ENCODE measurements at regions not wholly inside any gene's neighbourhood (a gene's known extent, or its start where the extent isn't known, plus 50 kb on each side); places are given as distances from the start of the nearest gene placed in this dataset.

DNA sequence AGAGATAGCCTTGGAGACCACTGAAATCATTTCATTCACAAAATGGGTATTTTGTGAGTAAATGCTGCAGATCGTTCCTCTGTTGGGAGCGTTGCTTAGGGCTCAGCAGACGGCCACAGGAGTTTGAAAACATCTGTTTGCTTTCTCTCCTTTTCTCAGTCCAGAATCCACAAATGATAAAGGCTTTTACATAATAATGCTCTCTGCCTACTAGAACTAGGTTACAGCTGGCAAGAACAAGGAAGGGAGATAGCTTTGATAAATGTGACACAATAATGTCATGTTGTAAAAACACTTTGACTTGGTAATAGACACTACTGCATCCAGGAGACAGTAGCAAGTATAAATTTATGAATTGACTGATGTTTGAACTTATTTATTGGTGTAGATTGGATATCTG lies 1072.4 kb upstream of the CDH6 start:
- no peak for DNase-seq

GRCh38 chr5:30117135-30117534 lies 1076.4 kb upstream of the CDH6 start:
- DNase-seq: no peak

GRCh38 chr5:30113542-30113941 lies 1079.9 kb upstream of the CDH6 start:
- no peak for DNase-seq

GRCh38 chr5:30112867-30113266 lies 1080.6 kb upstream of the CDH6 start:
- no peak for DNase-seq

DNA sequence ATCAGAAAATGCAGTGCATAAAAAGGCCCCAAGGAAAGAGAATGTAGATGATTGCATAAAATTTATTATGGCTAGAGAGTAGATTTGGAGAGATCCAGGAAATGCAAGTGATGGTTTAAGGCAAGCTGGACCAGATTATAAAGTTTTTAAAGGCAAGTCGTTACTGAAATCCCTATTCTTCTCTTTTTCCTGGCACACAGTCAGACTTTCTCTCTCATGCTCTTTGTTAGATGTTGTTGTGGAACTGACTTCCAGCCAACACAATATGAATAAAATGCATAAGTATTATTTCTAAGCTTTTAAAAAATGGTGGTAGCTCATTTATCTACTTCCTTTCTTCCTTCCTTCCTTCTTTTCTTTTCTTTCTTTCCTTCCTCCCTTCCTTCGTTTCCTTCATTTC lies 1085.4 kb upstream of the CDH6 start:
- no peak for DNase-seq

DNA sequence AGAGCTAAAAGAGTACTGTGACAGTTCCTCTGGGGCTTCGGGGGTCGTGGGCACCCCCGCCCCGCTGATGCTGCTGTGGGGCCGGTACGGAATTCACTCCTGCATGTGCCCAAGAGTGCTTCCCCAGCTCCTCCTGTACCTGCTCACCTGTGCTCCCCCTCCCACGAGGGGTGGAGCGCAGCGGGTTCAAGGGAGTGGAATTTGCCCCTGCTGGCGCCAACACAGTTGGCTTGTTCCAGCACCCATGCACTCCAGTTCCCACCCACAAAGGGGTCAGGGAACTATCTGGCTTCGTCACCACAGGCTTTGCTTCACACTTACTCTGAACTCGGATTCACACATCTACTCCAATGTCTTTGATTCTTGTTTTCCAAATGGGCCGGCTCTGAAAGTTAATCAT lies 1086.9 kb upstream of the CDH6 start:
- DNase-seq: no peak

GRCh38 chr5:30104872-30105596 lies 1088.5 kb upstream of the CDH6 start:
- no peak for DNase-seq

GRCh38 chr5:30103452-30104202 lies 1089.9 kb upstream of the CDH6 start:
- DNase-seq: no peak

- no peak for DNase-seq
These were observed 1090.4 kb upstream of the CDH6 start for GRCh38 chr5:30103052-30103451.

DNA sequence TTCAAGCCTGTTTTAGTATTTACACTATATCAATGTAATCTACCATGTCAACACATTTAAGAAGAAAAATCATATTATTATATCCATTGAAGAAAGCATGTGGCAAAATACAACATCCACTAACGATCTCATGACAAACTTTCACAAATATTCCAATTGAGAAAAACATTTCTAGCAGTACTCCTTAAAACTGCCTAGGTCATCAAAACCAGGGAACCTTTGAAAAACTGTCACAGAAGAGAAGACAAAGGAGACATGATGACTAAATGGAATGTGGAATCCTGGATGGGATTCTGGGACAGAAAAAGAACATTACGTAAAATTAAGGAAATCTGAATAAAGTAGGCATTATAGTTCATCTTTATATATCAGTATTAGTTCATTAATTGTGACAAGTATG lies 1091.3 kb upstream of the CDH6 start:
- no peak for DNase-seq

- no peak for DNase-seq
These were observed 1092.6 kb upstream of the CDH6 start for GRCh38 chr5:30100929-30101328.

DNA sequence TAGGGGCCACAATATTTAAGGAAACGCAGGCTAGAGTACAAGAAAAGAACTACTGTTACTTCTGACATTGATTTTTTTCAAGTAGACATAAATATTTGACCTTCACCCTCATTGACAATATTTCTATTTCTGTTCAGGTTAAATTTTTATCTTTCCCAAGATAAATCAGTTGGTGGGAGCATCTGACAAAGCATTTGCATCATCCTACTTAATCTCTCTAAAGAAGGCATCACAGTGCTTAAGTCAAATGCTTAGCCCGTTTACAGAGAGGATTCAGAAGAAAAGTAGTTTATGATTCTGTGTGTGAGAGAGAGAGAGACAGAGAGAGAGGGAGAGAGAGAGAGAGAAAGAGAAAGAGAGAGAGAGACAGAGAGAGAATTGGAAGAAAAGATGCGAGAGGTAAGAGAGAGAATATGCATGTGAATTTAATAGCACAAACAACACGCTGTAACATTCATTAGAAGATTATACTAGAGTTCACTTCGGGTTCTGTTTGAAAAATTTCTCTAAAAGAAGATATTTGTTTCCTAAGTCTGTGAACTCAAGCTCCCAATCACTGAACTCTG lies 1093.3 kb upstream of the CDH6 start:
- DNase-seq: no peak

DNA sequence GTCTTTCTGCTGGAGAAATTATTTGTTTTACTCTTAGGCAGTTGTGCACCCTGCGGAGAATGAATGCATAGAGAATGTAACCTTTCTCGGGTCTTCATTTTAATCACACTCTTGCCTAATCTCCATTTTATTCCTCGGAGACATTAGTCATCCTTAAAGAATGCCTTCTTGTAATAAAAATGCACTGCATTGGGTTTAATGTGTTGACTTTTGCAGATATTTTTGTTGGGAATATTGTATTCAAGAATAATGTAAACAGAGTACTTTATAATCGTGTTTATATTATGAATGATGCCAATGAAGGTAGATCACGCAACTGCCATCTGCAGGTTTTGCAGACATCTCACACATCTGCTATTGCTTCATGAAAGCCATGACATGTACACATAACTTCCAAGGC lies 1093.9 kb upstream of the CDH6 start:
- DNase-seq: no peak

- no peak for DNase-seq
These were observed 1094.5 kb upstream of the CDH6 start for GRCh38 chr5:30098940-30099339.

GRCh38 chr5:30092548-30092947 lies 1100.9 kb upstream of the CDH6 start:
- DNase-seq: no peak

DNA sequence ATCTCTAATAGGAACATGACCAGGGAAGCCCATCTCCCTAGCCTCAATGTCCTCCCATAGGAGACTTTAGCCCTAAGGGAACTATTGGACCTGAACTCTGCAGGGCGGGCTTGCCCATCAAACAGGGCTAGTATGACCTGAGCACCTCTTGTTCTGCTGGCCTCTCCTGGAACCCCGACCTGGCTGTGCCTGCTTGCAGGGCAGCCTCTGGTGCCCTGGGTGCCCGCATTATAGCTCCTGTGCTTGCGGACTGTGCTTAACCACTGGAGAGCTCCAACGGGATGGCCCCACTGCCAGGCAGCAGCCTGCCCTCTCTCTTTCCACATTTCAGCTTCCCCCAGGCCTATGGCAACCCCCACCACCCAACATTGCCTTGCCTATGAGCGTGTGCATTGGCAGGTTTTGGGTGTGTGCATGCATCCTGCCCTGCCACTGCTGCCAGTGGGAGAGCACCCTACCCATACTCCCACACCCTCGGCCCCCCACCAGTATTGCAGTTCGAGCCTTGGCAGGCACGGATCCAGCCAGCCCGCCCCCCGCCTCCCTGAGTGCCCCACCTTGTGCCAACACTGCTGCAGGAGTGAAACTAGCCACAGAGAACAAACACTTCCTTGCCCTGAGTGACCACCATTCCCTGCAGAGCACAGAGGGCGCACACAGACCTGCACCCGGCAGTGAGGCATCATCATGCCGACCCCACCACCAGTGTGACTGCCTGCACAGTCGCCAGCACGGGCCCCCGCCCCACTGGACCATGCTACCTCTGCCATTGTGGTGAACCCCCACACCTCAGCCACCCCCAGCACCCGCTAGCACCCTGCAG lies 1123.8 kb upstream of the CDH6 start:
- DNase-seq: no peak

DNA sequence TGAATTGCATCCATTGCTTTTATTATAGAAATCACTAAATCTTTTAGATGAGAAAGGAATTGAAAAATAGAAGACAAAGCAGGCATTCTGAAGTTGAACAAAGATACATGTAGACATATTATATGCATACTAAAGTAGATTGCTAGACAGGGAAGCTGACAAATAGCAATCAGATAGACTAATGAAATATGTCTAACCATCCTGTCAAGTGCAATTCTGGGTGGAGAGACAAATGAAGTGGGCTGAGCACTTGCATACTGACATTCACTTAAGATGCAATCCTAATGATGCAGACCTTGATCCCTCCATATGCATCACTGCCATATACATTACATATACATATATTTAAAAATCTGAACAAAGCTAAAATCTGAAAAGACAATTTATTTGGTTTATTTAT lies 1130.0 kb upstream of the CDH6 start:
- no peak for DNase-seq

DNA sequence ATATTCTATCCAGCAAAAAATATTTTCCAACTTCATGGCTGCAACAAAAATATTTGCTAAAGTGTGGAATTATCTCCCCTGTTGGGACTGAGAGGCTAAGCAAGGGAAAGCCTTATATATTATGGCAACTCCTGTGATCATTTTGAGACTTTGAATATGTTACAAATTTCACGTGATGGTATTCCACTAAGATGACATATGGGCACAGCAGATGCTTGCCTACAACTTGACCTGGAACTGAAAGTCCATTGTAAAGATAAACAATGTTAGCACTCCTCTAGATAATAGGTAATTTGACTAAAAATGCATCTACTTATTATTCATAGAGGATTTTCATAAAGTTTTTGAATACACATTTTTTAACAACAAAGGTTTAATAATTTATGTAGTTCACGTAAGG lies 1141.5 kb upstream of the CDH6 start:
- no peak for DNase-seq

DNA sequence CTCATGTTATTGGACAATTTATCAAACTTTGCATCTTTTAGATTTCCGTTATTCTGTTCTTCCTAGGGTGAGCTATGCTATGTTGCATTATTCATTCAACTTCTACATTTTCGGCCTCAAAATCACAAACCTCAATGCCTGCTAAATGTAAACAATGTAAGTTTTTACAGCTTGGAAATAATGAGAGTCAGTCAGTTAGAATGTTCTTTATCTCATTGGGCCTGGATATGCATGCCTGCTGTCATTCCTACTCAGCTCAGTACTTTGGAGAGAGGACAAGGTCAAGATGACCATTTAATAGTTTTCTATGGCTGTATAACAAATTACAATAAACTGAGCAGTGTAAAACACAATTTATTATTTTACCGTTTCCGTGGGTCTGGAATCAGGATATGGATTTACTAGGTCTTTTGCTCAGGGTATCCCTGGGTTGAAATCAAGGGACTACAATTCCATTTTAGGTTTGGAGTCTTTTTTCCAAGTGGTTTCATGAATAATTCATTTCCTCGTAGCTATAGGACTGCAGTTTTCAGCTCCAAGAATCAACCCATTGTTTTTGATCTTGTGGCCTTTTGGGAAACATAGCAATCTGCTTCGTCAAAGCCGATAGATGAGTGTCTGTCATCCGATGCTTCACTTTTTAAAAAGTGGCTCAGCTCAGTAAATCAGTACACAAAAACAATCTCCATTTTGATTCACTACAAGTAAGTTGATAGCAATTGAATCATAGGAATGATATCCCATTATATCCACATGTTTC lies 1143.2 kb upstream of the CDH6 start:
- no peak for DNase-seq

DNA sequence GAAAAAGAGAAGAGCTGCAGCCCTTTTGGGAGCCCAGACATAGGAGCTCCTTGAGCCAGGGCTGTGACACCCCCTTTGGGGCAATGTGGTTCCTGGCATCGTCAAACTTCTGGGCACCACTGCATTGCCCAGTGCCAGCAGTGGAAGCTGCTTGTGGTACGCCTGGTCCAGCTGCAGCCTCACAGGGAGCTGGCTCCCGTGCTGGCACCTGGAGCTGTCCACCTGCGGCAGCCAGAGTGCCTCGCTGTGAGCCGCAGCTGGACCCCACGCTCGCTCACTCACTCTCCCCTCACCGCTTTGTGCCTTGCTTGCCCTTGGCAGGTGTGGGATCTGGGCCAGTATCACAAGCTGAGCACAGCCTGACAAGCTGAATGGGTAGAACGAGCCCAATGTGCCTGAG lies 1150.8 kb upstream of the CDH6 start:
- DNase-seq: no peak

- DNase-seq: no peak
These were observed 1151.6 kb upstream of the CDH6 start for GRCh38 chr5:30041831-30042385.

DNA sequence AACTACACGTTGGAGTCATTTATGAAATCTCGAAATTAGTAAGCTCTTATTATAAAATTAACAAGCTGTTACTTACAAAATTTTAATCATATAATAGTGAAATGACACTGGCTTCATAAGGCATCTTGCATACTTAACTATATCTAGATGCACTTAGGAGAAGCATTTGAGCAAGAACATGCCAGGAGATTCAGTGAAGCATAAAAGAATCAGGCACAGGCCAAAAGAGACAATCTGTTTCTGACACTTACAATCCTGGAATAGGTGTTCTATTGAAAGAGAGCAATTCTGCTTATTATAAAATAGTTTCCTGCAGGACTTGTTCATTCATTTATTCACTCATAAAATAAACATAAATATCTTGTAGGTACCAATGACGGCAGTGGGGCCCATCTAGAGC lies 1152.2 kb upstream of the CDH6 start:
- no peak for DNase-seq
